ENCODE measurements at regions not wholly inside any gene's neighbourhood (a gene's known extent, or its start where the extent isn't known, plus 50 kb on each side); places are given as distances from the start of the nearest gene placed in this dataset.

- TF ChIP-seq POLR2A (IDR thresholded peaks at IDR 0.05; ENCODE audit: low read length): no peak
- no peak for TF ChIP-seq CEBPB (IDR thresholded peaks at IDR 0.05)
- no peak for TF ChIP-seq FOSL2 (IDR thresholded peaks at IDR 0.05)
- TF ChIP-seq FOSL2 (CRISPR knock-in tag; IDR thresholded peaks at IDR 0.05): no peak
- no peak for TF ChIP-seq GATA3 (IDR thresholded peaks at IDR 0.05; ENCODE audit: borderline replicate concordance)
- no peak for TF ChIP-seq MYC (IDR thresholded peaks at IDR 0.05; ENCODE audit: borderline replicate concordance, low read length)
- TF ChIP-seq EP300 (IDR thresholded peaks at IDR 0.05): no peak
- no peak for TF ChIP-seq KDM1A (IDR thresholded peaks at IDR 0.05; ENCODE audit: low read depth)
- no peak for TF ChIP-seq CTCF (IDR thresholded peaks at IDR 0.05)
- TF ChIP-seq RAD21 (conservative IDR thresholded peaks at IDR 0.05 in 1 of 2, IDR thresholded peaks at IDR 0.05 in 1 of 2): no peak
- no peak for TF ChIP-seq JUNB (IDR thresholded peaks at IDR 0.05)
- TF ChIP-seq CHD4 (IDR thresholded peaks at IDR 0.05; ENCODE audit: borderline replicate concordance): no peak
- no peak for TF ChIP-seq ZFP36 (IDR thresholded peaks at IDR 0.05; ENCODE audit: borderline replicate concordance, partially characterized antibody)
- no peak for TF ChIP-seq SMC3 (IDR thresholded peaks at IDR 0.05)
Measured at GRCh38 chr6:25027221-25027916, 91.6 kb upstream of the RIPOR2 start.
